ENCODE measurements at regions not wholly inside any gene's neighbourhood (a gene's known extent, or its start where the extent isn't known, plus 50 kb on each side); places are given as distances from the start of the nearest gene placed in this dataset.
A peak's percentile ranks its signal among the peaks of the same experiment; 100 is the strongest.

DNA sequence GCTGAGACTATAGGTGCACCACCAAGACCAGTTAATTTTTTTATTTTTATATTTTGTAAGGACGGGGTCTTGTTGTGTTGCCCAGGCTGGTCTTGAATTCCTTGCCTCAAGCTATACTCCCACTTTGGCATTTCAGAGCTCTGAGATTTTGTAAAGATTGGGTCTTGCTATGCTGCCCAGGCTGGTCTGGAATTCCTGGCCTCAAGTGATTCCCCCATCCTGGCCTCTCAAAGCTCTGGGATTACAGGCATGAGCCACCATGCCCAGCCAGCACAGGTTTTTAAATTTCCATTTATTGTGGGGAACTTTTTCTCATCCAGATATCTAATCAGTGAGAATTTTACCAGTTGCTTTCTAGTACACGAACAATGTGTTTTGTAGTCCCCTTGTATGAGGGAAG is 156.1 kb upstream of the VLDLR start:
- no peak for DNase-seq

DNA sequence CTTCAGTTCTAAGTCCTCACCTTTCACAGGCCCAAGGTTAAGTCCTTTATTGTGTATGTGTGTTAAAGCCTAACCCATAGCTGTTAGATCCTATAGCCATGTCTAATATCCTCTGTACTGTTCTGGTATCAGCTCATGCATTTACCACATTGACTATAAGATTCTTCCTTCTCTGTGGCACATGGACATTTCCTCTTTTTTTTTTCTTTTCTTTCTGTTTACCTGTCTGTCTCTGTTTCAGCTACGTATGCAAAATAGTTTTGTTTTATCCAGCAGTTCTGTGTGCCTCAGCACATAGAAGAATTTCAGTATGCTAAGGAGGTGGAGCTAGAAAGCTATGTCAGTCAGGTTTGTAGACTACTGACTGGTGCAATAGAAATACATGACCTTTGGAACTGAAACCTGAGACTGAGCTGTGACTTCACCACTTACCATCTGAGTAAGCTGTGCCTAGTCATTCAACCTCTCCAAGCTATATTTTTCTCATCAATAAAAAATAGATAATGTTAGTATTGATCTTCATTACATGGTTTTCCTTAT is 155.6 kb upstream of the VLDLR start:
- DNase-seq, result peak; percentile 27

DNA sequence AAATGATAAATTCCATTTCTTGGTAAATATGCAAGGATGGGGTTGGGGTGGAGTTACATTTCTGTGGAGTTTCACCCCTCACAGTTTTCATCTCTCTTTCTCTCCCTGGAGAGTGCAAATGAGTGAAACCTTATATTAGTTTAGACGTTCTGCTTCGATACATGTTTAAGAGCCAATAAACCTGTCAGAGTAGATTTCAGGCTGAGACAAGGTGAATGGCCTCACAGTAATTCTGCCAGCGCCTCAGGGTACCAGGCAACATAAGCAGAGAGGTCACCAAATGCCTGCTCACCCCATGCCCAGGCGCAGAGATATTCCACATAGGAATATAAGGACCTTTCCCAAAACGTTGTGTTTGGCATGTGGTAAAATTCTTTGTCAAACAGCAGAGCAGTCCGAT is 154.9 kb upstream of the VLDLR start:
- DNase-seq, result no peak

DNA sequence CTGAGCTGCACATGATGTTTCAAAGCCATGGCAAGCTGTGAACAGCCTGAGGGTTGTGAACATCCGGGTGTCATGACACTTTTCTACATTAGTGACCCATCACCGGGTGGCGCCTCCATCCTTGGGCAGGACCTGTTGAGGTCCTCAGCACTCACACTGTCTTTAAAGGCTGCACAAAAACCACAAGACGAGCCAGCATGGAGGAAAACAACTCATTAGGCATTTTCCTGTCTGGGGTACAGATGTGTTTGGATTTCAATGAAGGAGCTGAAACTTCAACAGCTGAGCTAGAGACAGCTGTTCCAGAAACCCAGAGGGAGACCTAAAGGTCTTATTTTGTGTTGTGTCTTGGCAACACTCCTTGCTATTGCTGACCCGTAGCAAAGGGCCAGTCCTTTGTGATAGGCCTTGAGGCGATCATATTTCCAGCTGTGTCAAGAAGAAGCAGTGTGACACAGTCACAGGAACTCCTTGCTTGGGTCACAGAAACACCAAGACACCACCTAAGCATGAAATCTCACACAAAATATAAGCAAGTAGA is 151.8 kb upstream of the VLDLR start:
- DNase-seq, result peak; percentile 5

DNA sequence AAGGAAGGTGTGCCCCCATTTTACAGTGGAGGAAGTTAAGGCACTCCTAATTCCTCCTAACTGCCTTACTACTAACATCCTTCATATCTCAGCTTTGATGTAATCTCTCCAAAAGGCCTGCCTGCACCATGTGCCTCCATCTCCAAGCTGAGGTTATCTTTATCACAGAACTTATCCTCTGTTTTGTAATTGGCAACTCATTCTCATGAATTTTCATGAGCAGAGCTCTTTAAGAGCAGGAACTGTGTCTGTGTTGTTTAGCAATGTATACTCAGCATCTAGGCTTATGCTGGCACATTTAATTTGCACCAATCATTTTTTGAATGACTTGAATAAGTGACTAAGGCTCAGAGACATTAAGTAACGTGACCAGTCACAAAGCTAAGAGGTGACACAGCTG is 147.9 kb upstream of the VLDLR start:
- no peak for DNase-seq

DNA sequence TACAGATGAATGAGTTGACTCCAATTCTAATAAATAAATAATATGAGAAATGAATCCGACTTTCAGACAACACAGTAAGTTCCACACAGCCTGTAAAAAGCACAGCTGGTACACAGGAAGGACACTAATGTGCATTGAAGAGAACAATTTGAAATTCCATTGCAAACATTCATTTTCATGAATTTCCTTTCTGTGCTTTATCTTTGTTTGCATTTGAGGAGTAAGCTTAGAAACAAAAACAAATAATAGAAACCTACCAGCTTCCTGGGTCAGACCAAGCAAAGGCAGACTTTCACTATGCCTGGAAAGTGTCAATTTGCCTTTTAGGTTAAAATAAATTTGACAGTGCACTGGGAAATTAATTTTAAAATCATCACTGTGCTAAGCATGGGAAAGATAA is 143.8 kb upstream of the VLDLR start:
- no peak for DNase-seq

DNA sequence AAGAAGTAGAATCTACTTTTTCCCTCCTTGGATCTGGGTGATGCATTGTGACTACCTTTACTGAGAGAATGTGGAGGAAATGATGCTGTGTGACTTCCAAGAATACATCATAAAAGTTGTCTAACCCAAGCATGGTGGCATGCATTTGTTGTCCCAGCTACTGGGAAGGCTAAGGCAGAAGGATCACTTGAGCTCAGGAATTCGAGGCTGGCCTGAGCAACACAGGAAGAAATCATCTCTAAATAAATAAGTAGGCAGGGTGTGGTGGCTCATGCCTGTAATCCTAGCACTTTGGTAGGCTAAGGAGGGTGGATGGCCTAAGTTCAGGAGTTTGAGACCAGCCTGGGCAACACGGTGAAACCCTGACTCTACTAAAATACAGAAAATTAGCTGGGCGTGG is 143.2 kb upstream of the VLDLR start:
- no peak for DNase-seq

DNA sequence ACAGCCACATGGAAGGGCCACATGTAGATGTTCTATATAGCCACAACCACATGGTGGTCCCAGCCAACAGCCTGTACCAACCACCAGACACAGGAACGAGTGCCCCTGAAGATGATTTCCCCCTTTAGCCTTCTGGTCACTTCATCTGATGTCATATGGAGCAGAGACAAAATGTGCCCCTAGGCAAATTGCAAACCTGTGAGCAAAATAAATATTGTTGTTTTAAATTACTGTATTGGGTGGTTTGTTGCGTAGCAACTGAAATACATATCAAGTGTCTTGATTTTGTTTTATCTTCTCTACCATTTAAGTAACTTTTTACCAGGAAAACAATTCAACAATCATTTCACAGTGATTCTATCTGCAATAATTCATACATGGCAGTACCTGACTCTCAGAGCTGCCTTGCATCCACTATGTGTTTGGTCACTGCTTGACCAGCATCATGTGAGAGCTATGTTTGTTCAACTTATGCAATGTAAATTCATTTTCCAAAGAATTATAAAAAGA is 142.5 kb upstream of the VLDLR start:
- DNase-seq, result no peak

DNA sequence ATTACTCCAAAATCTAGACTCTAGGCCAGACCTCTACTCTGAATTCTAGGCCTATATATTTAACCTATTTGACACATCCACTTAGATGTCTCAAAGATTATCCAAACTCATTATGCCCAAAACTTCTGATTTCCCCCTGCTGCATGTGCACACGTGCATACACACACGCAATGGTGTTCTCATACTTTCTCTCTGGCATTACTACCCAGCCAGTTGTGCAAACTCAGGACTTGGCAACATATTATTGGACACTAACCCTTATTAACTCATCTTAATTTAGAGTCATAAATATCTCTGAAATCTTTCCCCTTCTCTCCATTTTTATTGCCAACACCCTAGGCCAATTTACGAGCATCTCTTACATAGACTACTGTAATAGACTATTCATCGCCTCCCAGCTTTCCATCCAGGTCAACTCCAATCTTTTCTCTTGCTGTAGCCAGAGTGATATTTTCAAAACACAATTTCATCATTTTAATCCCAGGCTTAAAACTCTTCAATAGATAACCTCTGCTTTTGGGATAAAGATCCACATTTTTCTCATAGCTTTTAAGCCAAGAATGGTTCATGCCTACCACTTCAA is 141.2 kb upstream of the VLDLR start:
- DNase-seq, result no peak

DNA sequence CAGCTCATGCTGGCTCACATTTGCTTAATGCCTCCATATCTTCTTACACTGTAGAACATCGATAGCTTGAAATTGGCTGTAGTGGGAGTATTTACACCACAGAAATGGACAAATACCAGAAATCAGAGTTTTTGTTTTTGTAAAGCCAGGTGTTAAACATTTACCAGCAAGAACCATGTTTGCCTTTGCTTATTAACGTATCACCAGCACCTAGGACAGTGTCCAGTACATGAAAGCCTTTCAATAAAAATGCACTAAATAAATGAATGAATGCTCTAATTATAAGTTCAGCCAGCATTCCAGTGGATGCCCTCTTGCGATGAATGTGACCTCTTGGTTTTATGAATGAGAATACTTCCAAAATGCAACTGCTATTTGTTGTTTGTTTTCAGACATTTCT is 140.4 kb upstream of the VLDLR start:
- DNase-seq, result no peak

DNA sequence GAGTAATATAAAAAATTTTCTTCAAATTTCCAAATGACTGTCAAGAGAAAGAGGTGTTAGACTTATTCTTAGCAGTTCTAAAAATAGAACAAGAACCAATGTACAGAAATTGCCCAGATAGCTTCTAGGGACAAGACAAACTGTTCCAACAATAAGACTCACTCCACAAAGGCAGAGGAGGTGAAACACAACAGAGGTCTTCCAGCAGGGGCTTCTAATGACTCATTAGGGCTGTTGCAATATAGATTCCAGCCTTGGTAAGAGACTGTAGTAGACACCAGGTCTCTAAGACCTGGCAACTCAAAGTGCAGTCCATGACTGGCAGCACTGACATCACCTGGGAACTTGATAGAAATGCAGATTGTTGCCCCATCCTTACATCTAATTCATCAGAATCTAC is 134.6 kb upstream of the VLDLR start:
- no peak for DNase-seq

DNA sequence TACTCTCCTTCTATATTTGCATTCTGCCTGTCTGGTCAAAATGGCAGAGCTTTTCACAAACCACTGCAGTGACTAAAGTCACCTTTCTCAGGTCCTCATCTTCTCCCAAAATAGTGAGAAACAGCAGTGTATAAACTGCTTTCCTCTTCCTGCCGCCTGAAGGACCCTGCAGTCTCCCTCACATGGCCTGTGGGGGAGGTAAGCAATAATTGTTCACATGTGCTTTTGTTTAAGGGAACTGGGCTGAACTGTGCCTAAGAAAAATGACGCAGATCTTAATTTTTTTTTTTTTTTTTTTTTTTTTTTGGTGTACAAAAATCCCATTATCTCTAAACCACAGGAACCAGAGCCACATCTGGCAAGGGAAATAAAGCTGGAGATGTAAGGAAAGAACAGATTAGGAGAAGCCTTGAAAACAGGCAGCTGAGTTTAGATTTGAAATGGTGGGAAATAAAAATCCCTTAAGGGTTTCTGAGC is 131.7 kb upstream of the VLDLR start:
- no peak for DNase-seq

DNA sequence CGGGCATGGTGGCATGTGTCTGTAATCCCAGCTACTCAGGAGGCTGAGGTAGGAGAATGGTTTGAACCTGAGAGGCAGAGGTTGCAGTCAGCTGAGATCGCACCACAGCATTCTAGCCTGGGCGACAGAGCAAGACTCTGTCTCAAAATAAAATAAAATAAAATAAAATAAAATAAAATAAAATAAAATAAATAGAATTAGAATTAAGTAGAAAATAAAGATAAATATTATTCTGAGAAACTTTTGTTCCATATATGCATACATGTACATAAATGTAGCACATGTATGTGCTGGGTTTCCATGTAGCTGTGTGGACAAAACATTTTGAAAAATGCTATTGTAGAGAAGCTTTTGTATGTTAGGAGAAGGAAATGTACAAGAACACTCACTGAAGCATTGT is 129.4 kb upstream of the VLDLR start:
- no peak for DNase-seq

DNA sequence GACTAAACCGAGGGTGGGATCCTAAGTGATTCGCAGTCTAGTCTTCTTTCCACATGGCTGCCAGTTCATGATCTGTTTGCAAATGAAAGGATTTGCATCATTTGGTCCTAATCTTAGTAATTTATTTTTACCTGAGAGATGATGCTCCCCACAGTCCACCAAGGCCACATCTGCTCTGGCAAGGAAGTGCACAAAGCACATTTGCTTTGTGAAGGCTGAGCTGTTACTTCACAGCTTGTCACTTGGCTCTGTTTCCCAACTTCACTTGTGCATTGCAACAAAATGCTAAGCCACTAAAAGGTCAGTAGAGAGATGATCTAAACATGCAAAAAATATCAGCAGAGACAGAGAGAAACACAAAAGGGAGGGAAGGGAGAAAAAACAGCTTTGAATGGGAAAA is 128.5 kb upstream of the VLDLR start:
- no peak for DNase-seq

DNA sequence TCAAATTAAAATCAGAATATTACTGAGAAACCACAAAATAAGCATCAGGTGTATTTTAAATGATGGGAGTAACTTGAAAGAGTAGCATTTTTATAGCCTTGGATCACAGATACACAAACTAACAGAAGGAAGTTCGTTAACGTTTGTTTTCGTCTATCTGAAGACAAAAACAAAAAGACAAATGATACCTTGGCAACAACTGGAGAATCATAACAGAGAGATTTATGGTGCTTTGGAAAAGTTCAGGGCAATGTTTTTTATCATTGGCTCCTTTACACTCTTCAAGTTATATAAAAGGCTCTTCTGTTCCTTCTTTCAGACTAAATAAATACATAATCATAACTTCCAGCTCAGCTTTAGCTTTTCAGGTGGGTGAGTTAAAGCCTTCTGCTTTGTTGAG is 128.1 kb upstream of the VLDLR start:
- DNase-seq, result no peak

DNA sequence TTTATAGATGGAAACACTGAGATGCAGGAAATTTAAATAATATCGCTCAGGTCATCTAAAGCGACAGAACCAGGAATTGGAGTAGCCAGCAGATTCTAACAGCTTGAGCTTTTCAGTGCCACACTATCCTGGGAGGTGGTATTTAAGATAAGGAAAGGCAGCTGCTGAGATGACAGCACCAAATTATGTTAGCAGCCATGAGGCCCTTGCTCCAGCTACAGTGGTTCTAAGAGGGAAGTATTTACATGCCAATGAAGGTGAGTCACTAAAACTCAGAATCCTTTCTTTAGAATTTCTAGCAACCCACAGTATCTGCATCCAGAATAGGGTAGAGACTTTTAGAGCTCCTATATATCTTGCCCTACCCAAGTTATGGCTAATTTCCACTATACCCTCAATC is 127.0 kb upstream of the VLDLR start:
- DNase-seq, result no peak

DNA sequence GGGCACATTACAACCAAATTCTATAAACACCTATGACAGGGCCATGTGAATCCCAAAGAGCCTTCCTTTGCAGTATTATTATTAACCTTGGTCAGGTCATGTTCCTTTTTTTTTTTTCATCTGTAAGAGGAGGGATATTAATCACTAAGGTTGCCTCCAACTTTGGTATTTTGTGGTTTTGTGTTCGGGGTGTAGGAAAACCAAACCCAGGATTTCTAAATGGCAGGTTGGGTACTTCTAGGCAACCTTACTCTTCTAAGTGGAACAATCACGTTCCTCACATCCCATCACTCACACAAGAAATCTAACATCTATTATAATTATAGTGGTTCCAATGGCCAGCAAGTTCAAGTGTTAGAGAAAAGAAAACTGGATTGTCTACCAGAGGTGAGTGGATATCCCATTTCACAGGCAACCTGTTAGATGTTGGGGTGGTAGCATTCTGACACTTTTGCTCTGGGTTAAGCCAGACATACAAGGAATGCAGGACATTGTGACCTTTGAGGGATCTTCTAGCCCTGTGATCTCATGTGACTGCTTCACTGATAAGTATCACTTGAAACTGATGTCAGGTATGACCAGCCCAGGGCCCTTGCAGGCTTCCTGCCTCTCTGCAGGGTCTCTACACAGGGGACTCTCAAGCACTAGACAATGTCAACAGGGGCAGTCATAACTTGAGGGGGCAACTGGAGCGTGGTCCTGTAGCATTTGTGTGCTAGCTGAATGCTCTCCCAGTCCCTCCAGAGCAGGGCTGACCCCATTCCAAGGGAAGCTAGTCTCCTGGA is 126.2 kb upstream of the VLDLR start:
- no peak for DNase-seq

DNA sequence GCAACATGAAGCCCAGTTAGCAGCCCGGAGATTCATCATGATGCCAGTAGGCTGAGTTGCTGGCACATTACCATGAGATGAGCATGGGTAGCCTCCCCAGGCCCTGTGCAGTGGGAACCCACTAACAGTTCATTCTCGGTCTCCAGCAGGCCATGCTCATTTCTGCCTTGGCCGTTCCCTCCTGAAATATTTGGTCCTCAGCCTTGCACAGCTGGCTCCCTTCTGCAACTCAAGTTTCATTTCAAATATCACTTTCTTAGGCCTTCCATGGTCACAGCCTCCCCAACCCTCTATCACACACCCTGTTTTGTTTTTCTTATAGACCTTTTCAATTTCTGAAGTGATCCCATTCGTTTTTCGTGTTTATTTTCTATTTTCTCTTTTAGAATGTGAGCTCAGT is 125.4 kb upstream of the VLDLR start:
- DNase-seq, result no peak

DNA sequence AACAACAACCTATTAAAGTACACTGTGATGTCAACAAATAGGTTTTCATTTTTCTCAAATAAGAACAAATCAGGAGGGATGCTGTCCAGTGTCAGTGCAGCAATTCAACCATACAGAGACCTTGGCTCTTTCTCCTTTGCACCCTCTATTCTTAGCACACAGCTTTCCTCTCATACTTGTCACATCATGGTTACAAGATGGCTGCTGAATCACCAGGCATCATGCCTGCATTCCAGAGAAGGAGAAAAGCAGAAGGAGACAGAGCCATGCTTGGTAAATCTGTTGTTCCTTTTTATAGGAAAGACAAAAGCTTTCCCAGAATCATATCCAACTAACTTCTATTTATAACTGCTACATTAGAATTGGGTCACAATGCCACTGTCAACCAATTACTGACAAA is 124.7 kb upstream of the VLDLR start:
- DNase-seq, result no peak

DNA sequence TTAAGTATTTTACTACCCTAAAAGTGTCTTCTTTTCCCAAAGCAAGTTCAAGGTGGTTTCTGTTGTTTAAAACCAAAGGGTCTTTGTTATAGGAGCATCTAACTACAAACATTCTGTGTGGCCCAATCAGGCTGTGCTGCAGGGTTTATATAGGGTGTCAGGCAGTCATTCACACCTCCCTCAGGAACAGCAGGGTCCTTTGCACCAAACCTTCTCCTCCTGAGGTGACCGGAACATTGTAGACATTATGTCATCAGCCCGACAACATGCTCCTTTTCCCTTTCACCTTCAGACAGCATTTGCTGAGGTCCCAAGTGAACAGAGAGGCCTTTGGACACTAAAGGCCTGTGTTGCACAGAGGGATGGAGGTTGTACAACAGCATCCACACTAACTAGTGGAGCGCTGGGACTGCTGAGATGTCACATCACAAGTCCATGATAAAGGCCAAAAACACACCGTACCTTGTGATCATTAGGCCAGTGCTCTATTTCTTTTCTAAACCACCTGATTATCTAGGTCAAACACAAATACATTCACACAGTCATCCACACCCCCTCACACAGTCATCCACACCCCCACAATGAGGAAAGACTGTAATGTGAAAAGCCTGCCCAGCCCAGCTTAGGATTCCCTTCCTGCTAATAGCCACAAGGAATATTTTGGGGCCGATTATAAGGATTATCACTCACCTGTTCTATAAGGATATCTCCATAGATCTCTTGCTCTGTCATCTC is 123.8 kb upstream of the VLDLR start:
- no peak for DNase-seq

DNA sequence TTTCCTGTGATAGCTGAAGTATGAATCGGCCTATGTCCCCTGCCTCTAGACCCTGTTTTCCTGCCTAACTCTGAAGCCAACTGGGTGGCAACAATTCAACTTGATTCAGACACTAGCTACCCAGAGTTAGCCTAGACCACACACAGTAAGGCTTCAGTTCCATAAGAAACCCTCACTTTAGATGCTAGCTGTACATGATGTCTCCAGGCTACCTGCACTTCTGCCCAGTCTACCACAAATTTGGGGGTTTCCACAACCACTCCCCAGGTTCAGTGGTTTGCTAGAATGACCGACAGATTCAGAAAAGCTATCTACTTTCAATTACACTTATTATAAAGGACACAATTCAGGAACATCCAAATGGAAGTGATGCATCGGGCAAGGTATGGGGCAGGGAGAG is 119.4 kb upstream of the VLDLR start:
- no peak for DNase-seq

DNA sequence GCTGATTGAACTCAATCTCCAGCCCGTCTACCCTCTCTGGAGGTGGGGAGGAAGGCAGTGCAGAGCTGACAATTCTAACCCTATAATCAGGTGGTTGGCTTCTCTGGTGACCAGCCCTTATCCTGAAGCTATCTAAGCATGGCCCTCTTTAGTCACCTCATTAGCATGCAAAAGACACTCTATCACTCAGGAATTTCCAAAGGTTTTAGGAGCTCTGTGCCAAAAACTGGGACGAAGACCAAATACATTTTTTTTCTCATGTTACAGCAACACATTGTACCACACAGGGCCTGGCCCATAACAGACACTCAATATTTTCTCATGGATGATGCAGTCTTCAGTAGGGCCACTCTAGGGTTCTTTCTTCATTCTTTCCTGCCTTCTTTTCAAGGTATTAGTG is 118.8 kb upstream of the VLDLR start:
- no peak for DNase-seq

DNA sequence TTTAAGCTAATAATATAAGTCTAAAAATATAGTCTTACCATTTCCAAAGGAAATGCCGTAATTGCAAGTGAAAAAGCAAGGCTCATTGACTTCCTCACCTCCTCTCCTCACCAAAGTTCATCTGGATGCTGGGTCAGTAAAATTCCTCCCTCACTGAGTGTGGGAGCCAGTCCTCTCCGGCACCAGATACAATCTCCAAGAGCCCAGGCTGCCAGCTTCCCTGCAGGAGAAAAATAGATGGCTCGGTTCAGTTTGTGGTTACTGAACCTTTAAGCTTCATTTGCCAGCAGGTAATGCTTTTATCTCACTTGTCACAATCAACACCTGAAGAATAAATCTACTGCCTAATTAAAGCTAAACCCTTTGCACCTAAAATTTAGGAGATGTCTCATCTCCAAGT is 115.3 kb upstream of the VLDLR start:
- DNase-seq, result no peak

DNA sequence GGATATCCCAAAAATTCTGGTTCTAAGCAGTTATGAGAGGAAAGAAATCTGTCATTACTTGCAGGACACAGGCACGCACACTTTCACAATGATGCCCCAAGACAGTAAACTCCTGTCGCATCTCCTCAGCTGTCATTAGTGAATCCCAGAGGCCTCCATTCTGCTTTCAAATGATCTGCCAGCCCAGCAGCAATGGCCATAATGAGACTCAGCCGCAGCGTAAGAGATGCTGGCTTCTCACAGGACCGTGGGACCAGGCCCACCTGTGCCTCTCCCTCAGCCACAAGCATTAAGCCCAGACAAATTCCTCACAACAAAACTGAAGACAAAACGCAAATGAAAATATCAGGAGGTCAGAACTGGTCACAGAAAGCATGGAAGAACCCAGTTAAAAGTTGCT is 98.0 kb upstream of the VLDLR start:
- no peak for DNase-seq
